ENCODE measurements at regions not wholly inside any gene's neighbourhood (a gene's known extent, or its start where the extent isn't known, plus 50 kb on each side); places are given as distances from the start of the nearest gene placed in this dataset.

- DNase-seq (ENCODE audit: insufficient read length, low spot score, missing footprints): no peak
- TF ChIP-seq, protein P1, sequence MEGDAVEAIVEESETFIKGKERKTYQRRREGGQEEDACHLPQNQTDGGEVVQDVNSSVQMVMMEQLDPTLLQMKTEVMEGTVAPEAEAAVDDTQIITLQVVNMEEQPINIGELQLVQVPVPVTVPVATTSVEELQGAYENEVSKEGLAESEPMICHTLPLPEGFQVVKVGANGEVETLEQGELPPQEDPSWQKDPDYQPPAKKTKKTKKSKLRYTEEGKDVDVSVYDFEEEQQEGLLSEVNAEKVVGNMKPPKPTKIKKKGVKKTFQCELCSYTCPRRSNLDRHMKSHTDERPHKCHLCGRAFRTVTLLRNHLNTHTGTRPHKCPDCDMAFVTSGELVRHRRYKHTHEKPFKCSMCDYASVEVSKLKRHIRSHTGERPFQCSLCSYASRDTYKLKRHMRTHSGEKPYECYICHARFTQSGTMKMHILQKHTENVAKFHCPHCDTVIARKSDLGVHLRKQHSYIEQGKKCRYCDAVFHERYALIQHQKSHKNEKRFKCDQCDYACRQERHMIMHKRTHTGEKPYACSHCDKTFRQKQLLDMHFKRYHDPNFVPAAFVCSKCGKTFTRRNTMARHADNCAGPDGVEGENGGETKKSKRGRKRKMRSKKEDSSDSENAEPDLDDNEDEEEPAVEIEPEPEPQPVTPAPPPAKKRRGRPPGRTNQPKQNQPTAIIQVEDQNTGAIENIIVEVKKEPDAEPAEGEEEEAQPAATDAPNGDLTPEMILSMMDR (IDR thresholded peaks at IDR 0.05; ENCODE audit: extremely low read depth, low read depth, low read length): no peak
- H3K79me2 ChIP-seq (ENCODE audit: insufficient read depth, low read length): peaks cover 99% of the 10 kb centered on the region
- peaks cover 6% of the 10 kb centered on the region for H4K20me1 ChIP-seq (ENCODE audit: insufficient read depth, low read length)
- H3K36me3 ChIP-seq (ENCODE audit: insufficient read depth, low read length): peaks cover 23% of the 10 kb centered on the region
- no peak overlapping the region for H3K4me3 ChIP-seq (ENCODE audit: insufficient read depth, low read length)
- H3K4me2 ChIP-seq (ENCODE audit: insufficient read depth, low read length): peak overlapping the region; percentile 9
- H3K27ac ChIP-seq (ENCODE audit: low read depth, low read length): peak overlapping the region; percentile 97
- no peaks in the 10 kb centered on the region for H3K9me3 ChIP-seq (ENCODE audit: low read depth, low read length)
- no peaks in the 10 kb centered on the region for H3K27me3 ChIP-seq (ENCODE audit: insufficient read depth, low read length)
- no peak overlapping the region for H2AFZ ChIP-seq (ENCODE audit: low read length)
- H3K4me1 ChIP-seq (ENCODE audit: insufficient read depth, low read length): peaks cover 69% of the 10 kb centered on the region
Observed at GRCh38 chr7:130945411-130945811, 211.4 kb upstream of the KLF14 start.

DNA sequence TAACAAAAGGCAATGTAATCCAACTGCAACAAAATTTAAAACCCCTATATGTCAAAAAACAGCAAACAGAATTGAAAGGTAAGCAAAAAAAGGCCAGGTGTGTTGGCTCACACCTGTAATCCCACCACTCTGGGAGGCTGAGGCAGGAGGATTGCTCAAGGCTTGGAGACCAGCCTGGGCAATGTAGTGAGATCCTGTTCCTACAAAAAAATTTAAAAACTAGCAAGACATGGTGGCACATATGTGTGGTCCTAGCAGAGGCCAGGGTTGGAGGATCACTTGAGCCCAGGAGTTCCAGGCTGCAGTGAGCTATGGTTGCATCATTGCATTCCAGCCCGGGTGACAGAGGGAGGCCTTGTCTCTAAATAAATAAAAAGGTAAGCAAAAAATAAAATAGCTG lies 212.1 kb upstream of the KLF14 start:
- Histone ChIP-seq H3K79me2 (ENCODE audit: insufficient read depth, low read length) (peaks cover 99% of the 10 kb centered on the region), H3K4me2 (ENCODE audit: insufficient read depth, low read length) (no peak overlapping the region), H2AFZ (ENCODE audit: low read length) (no peak overlapping the region), H4K20me1 (ENCODE audit: insufficient read depth, low read length) (peaks cover 7% of the 10 kb centered on the region), H3K9me3 (ENCODE audit: low read depth, low read length) (no peaks in the 10 kb centered on the region), H3K4me1 (ENCODE audit: insufficient read depth, low read length) (peaks cover 72% of the 10 kb centered on the region), H3K27ac (ENCODE audit: low read depth, low read length) (peak overlapping the region; percentile 97), H3K4me3 (ENCODE audit: insufficient read depth, low read length) (no peak overlapping the region), H3K27me3 (ENCODE audit: insufficient read depth, low read length) (no peaks in the 10 kb centered on the region), H3K36me3 (ENCODE audit: insufficient read depth, low read length) (peaks cover 28% of the 10 kb centered on the region)
- TF ChIP-seq, protein P1 (IDR thresholded peaks at IDR 0.05; ENCODE audit: extremely low read depth, low read depth, low read length): no peak
- DNase-seq (ENCODE audit: insufficient read length, low spot score, missing footprints): no peak

DNA sequence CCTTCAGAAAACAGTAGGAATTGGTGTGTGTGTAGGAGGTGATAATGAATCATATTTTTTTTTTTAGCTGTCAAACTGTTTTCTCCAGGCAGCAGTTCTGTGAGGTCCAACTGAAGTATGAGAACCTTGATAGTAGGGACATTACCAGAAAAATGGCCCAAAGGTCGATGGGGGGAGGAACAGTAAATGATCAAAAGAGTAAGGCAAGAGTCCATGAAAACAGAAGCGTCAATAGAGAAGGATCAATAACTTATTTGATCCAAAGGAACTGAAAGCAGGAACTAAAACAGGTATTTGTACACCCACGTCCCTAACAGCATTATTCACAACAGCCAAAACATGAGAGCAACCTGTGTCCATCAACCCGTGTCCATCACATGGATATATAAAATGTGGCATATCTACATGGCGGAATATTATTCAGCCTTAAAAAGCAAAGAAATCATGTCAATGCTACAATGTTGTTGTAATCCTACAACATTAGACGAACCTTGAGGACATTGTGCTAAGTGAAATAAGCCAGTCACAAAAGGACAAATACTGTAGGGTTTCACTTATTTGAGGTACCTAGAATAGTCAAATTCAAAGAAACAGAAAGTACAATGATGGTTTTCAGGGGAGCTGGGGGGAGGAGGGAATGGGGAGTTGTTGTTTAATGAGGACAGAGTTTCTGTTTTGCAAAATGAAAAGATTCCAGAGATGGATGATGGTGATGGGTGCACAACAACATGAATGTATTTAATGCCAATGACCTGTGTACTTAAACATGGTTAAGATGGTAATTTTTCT lies 214.0 kb upstream of the KLF14 start:
- no peak overlapping the region for H3K4me3 ChIP-seq (ENCODE audit: insufficient read depth, low read length)
- no peaks in the 10 kb centered on the region for H3K9me3 ChIP-seq (ENCODE audit: low read depth, low read length)
- peak overlapping the region; percentile 41 for H3K27ac ChIP-seq (ENCODE audit: low read depth, low read length)
- no peaks in the 10 kb centered on the region for H3K27me3 ChIP-seq (ENCODE audit: insufficient read depth, low read length)
- TF ChIP-seq, protein P1 (IDR thresholded peaks at IDR 0.05; ENCODE audit: extremely low read depth, low read depth, low read length): no peak
- DNase-seq (ENCODE audit: insufficient read length, low spot score, missing footprints): no peak
- no peak overlapping the region for H2AFZ ChIP-seq (ENCODE audit: low read length)
- H4K20me1 ChIP-seq (ENCODE audit: insufficient read depth, low read length): peaks cover 18% of the 10 kb centered on the region
- peak overlapping the region; percentile 3 for H3K4me2 ChIP-seq (ENCODE audit: insufficient read depth, low read length)
- H3K36me3 ChIP-seq (ENCODE audit: insufficient read depth, low read length): peaks cover 45% of the 10 kb centered on the region
- peaks cover 57% of the 10 kb centered on the region for H3K4me1 ChIP-seq (ENCODE audit: insufficient read depth, low read length)
- H3K79me2 ChIP-seq (ENCODE audit: insufficient read depth, low read length): peaks cover 99% of the 10 kb centered on the region

GRCh38 chr7:130948822-130949221 lies 214.8 kb upstream of the KLF14 start:
- peaks cover 99% of the 10 kb centered on the region for H3K79me2 ChIP-seq (ENCODE audit: insufficient read depth, low read length)
- peaks cover 21% of the 10 kb centered on the region for H4K20me1 ChIP-seq (ENCODE audit: insufficient read depth, low read length)
- TF ChIP-seq, protein P1 (IDR thresholded peaks at IDR 0.05; ENCODE audit: extremely low read depth, low read depth, low read length): no peak
- no peak overlapping the region for H2AFZ ChIP-seq (ENCODE audit: low read length)
- DNase-seq (ENCODE audit: insufficient read length, low spot score, missing footprints): no peak
- H3K36me3 ChIP-seq (ENCODE audit: insufficient read depth, low read length): peaks cover 54% of the 10 kb centered on the region
- peaks cover 49% of the 10 kb centered on the region for H3K4me1 ChIP-seq (ENCODE audit: insufficient read depth, low read length)
- H3K9me3 ChIP-seq (ENCODE audit: low read depth, low read length): no peaks in the 10 kb centered on the region
- H3K4me3 ChIP-seq (ENCODE audit: insufficient read depth, low read length): no peak overlapping the region
- H3K27ac ChIP-seq (ENCODE audit: low read depth, low read length): no peak overlapping the region
- no peak overlapping the region for H3K4me2 ChIP-seq (ENCODE audit: insufficient read depth, low read length)
- no peaks in the 10 kb centered on the region for H3K27me3 ChIP-seq (ENCODE audit: insufficient read depth, low read length)
